ENCODE measurements at regions not wholly inside any gene's neighbourhood (a gene's known extent, or its start where the extent isn't known, plus 50 kb on each side); places are given as distances from the start of the nearest gene placed in this dataset.

DNA sequence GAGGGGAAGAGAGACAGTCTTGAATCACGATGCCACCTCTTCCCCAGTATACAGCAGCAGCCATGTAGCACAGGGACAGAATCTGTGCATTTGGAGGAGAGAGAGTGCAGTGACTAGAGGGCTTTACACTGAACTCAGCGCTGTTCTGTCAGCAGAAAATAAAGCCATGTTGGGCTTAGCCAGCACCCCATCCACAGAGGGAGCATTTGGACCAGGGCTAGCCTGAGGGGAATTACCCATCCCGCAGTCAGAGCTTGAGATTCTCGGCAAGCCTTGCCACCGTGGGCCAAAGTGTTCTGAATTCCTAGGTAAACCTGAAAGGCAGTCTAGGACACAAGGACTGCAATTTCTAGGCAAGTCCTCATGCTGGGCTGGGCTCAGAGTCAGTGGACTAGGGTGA, 120.4 kb upstream of the CNOT2 start:
- TF ChIP-seq, protein P1, sequence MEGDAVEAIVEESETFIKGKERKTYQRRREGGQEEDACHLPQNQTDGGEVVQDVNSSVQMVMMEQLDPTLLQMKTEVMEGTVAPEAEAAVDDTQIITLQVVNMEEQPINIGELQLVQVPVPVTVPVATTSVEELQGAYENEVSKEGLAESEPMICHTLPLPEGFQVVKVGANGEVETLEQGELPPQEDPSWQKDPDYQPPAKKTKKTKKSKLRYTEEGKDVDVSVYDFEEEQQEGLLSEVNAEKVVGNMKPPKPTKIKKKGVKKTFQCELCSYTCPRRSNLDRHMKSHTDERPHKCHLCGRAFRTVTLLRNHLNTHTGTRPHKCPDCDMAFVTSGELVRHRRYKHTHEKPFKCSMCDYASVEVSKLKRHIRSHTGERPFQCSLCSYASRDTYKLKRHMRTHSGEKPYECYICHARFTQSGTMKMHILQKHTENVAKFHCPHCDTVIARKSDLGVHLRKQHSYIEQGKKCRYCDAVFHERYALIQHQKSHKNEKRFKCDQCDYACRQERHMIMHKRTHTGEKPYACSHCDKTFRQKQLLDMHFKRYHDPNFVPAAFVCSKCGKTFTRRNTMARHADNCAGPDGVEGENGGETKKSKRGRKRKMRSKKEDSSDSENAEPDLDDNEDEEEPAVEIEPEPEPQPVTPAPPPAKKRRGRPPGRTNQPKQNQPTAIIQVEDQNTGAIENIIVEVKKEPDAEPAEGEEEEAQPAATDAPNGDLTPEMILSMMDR (IDR thresholded peaks at IDR 0.05; ENCODE audit: low read length) = no peak
- TF ChIP-seq EZH2phosphoT487 (IDR thresholded peaks at IDR 0.05; ENCODE audit: low read length) (no peak), EZH2 (optimal IDR thresholded peaks at IDR 0.05; ENCODE audit: low read depth, low read length) (no peak)
- Histone ChIP-seq H3F3A (ENCODE audit: insufficient read depth, low read length) (no peaks in the 10 kb centered on the region), H3K4me2 (ENCODE audit: low read depth, low read length) (no peak overlapping the region), H3K9me2 (replicated peaks; ENCODE audit: insufficient read depth, low read length) (no peaks in the 10 kb centered on the region), H3K27me3 (replicated peaks; ENCODE audit: insufficient read depth, low read length) (no peaks in the 10 kb centered on the region), H3K27ac (ENCODE audit: low read length) (no peak overlapping the region), H3K79me2 (ENCODE audit: low read length) (no peaks in the 10 kb centered on the region), H3K9ac (ENCODE audit: low read length) (no peak overlapping the region), H4K20me1 (ENCODE audit: insufficient read depth, low read length) (no peaks in the 10 kb centered on the region), H3K4me1 (ENCODE audit: low read length) (no peaks in the 10 kb centered on the region), H3K9me3 (replicated peaks; ENCODE audit: insufficient read depth, low read length) (no peaks in the 10 kb centered on the region), H3K36me3 (replicated peaks; ENCODE audit: insufficient read depth, low read length) (no peaks in the 10 kb centered on the region), H2AFZ (ENCODE audit: low read length) (no peak overlapping the region), H3K4me3 (ENCODE audit: low read length) (no peak overlapping the region)
- DNase-seq = no peak

DNA sequence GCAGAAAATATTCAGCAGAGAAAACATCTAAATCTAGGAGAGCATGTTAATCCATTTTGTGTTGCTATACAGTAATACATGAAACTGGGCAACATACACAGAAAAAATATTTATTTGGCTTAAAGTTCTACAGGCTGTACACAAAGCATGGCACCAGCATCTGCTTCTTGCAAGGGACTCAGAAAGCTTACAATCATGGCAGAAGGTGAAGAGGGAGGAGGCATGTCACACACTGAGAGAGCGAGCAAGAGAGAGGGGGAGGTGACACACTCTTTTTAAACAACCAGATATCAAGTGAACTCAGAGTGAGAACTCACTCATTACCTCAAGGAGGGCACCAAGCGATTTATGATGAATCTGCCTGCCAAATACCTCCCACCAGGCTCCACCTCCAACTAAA, 94.2 kb upstream of the CNOT2 start:
- TF ChIP-seq, protein P1 (IDR thresholded peaks at IDR 0.05; ENCODE audit: low read length) = no peak
- TF ChIP-seq EZH2phosphoT487 (IDR thresholded peaks at IDR 0.05; ENCODE audit: low read length) = no peak
- no peak for TF ChIP-seq EZH2 (optimal IDR thresholded peaks at IDR 0.05; ENCODE audit: low read depth, low read length)
- Histone ChIP-seq H2AFZ (ENCODE audit: low read length) (no peak overlapping the region), H3K4me3 (ENCODE audit: low read length) (no peak overlapping the region)

DNA sequence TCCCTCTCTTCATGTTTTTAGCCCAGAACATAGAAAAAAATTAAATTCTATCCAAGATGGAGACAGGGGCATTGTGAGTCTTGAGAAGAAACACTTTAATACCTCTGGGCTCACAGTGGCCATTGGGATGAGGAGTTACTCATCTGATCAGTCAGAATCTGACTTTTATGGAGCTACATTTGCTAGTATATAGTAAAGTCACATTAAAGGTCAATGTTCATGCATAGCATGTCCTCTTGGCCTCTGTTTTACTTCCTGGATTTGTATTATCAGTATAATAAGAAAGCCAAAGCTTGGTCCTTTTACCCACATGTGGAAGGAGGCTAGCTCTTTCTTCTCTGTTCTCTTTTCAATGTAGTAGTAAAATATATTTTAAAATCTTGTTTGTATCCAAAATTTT, 93.6 kb upstream of the CNOT2 start:
- H3K4me3 ChIP-seq (ENCODE audit: low read length) = no peak overlapping the region
- H3K4me1 ChIP-seq (ENCODE audit: low read length) = 0 out of 2 replicates have a peak, but pooled peaks cover 3% of the 10 kb centered on the region
- DNase-seq = no peak
- H3K9ac ChIP-seq (ENCODE audit: low read length) = no peak overlapping the region
- no peaks in the 10 kb centered on the region for H3K79me2 ChIP-seq (ENCODE audit: low read length)
- H3K36me3 ChIP-seq (replicated peaks; ENCODE audit: insufficient read depth, low read length) = no peaks in the 10 kb centered on the region
- no peak overlapping the region for H3K27ac ChIP-seq (ENCODE audit: low read length)
- H3K27me3 ChIP-seq (replicated peaks; ENCODE audit: insufficient read depth, low read length) = no peaks in the 10 kb centered on the region
- no peak overlapping the region for H3K4me2 ChIP-seq (ENCODE audit: low read depth, low read length)
- no peaks in the 10 kb centered on the region for H3K9me3 ChIP-seq (replicated peaks; ENCODE audit: insufficient read depth, low read length)
- TF ChIP-seq, protein P1 (IDR thresholded peaks at IDR 0.05; ENCODE audit: low read length) = no peak
- no peak for TF ChIP-seq EZH2 (optimal IDR thresholded peaks at IDR 0.05; ENCODE audit: low read depth, low read length)
- no peak for TF ChIP-seq EZH2phosphoT487 (IDR thresholded peaks at IDR 0.05; ENCODE audit: low read length)
- no peaks in the 10 kb centered on the region for H3K9me2 ChIP-seq (replicated peaks; ENCODE audit: insufficient read depth, low read length)
- H4K20me1 ChIP-seq (ENCODE audit: insufficient read depth, low read length) = no peaks in the 10 kb centered on the region
- H2AFZ ChIP-seq (ENCODE audit: low read length) = no peak overlapping the region
- no peaks in the 10 kb centered on the region for H3F3A ChIP-seq (ENCODE audit: insufficient read depth, low read length)

More for the DNA sequence above, 94.2 kb upstream of the CNOT2 start:
- H3K27me3 ChIP-seq (replicated peaks; ENCODE audit: insufficient read depth, low read length) = no peaks in the 10 kb centered on the region
- H3K4me1 ChIP-seq (ENCODE audit: low read length) = no peaks in the 10 kb centered on the region
- no peaks in the 10 kb centered on the region for H3K79me2 ChIP-seq (ENCODE audit: low read length)
- H3K9me3 ChIP-seq (replicated peaks; ENCODE audit: insufficient read depth, low read length) = no peaks in the 10 kb centered on the region
- no peak for DNase-seq
- no peaks in the 10 kb centered on the region for H3K36me3 ChIP-seq (replicated peaks; ENCODE audit: insufficient read depth, low read length)
- H3K4me2 ChIP-seq (ENCODE audit: low read depth, low read length) = no peak overlapping the region
- no peak overlapping the region for H3K27ac ChIP-seq (ENCODE audit: low read length)
- H3K9ac ChIP-seq (ENCODE audit: low read length) = no peak overlapping the region
- no peaks in the 10 kb centered on the region for H3F3A ChIP-seq (ENCODE audit: insufficient read depth, low read length)
- no peaks in the 10 kb centered on the region for H4K20me1 ChIP-seq (ENCODE audit: insufficient read depth, low read length)
- no peaks in the 10 kb centered on the region for H3K9me2 ChIP-seq (replicated peaks; ENCODE audit: insufficient read depth, low read length)
